GM23338 (cell line): ENCODE measurements at regions not wholly inside any gene's neighbourhood (a gene's known extent, or its start where the extent isn't known, plus 50 kb on each side); places are given as distances from the start of the nearest gene placed in this dataset.

ENCODE experiments used
- ATAC-seq: fragments of 200-7000 bp; cut with Tn5 transposase; 3 replicates; pipeline ENCODE4 v1.9.1; 2020
- DNase-seq: peaks from one replicate; pipeline ENCODE4 v3.0.0-alpha.2; 2015; ENCODE audit warnings: low spot score
- H2AFZ ChIP-seq: fragments of 200-600 bp; sonication (generic); 2 replicates; pipeline ENCODE4 v1.8.0; 2016; ENCODE audit warnings: antibody characterized with exemption, mild to moderate bottlenecking, moderate library complexity
- H3F3A ChIP-seq: fragments of 200-600 bp; sonication (generic); replicated peaks from 2 replicates; pipeline ENCODE4 v1.8.0; 2017; ENCODE audit warnings: antibody characterized with exemption, mixed run types, low read depth
- H3K27ac ChIP-seq: fragments of 200-600 bp; sonication (generic); 2 replicates; pipeline ENCODE4 v1.6.1; 2016; ENCODE audit warnings: low read depth
- H3K27me3 ChIP-seq: fragments of 200-600 bp; sonication (generic); 2 replicates; pipeline ENCODE4 v1.8.0; 2016; ENCODE audit warnings: mild to moderate bottlenecking, mixed run types, moderate library complexity; ENCODE audit not compliant: insufficient read depth
- H3K36me3 ChIP-seq: fragments of 200-600 bp; sonication (generic); 2 replicates; pipeline ENCODE4 v1.8.0; 2016; ENCODE audit warnings: mild to moderate bottlenecking; ENCODE audit not compliant: insufficient read depth
- H3K4me1 ChIP-seq: fragments of 200-600 bp; sonication (generic); 2 replicates; pipeline ENCODE4 v1.8.0; 2016; ENCODE audit warnings: mild to moderate bottlenecking, moderate library complexity; ENCODE audit not compliant: insufficient read depth
- H3K4me2 ChIP-seq: fragments of 200-600 bp; sonication (generic); 2 replicates; pipeline ENCODE4 v1.7.1; 2017; ENCODE audit warnings: mixed run types
- H3K4me3 ChIP-seq: fragments of 200-600 bp; sonication (generic); 2 replicates; pipeline ENCODE4 v1.6.1; 2016; ENCODE audit warnings: mixed run types
- H3K79me2 ChIP-seq: fragments of 200-600 bp; sonication (generic); replicated peaks from 2 replicates; pipeline ENCODE4 v1.8.0; 2017; ENCODE audit warnings: mild to moderate bottlenecking; ENCODE audit not compliant: insufficient read depth
- H3K9me2 ChIP-seq: fragments of 200-600 bp; sonication (generic); 2 replicates; pipeline ENCODE4 v1.8.0; 2017; ENCODE audit not compliant: insufficient read depth
- H4K20me1 ChIP-seq: fragments of 200-600 bp; sonication (generic); replicated peaks from 2 replicates; pipeline ENCODE4 v1.8.0; 2017; ENCODE audit warnings: mild to moderate bottlenecking; ENCODE audit not compliant: insufficient read depth
- H3K27ac Mint-ChIP-seq: 2 replicates; pipeline ENCODE4 v1.8.0; 2020; ENCODE audit warnings: inconsistent platforms, mild to moderate bottlenecking, moderate library complexity, mixed read lengths
- H3K27me3 Mint-ChIP-seq: 3 replicates; pipeline ENCODE4 v1.8.0; 2022; ENCODE audit warnings: low read depth, mild to moderate bottlenecking, moderate library complexity, mixed read lengths, inconsistent platforms; ENCODE audit not compliant: insufficient read depth, poor library complexity
- H3K36me3 Mint-ChIP-seq: 3 replicates; pipeline ENCODE4 v1.8.0; 2021; ENCODE audit warnings: low read depth, mild to moderate bottlenecking, inconsistent platforms, moderate library complexity, mixed read lengths
- H3K4me1 Mint-ChIP-seq: 3 replicates; pipeline ENCODE4 v1.8.0; 2020; ENCODE audit warnings: mild to moderate bottlenecking, inconsistent platforms, mixed read lengths
- H3K4me3 Mint-ChIP-seq: 3 replicates; pipeline ENCODE4 v1.8.0; 2021; ENCODE audit warnings: moderate library complexity, mild to moderate bottlenecking, inconsistent platforms, mixed read lengths
- H3K9me3 Mint-ChIP-seq: 3 replicates; pipeline ENCODE4 v1.8.0; 2020; ENCODE audit warnings: moderate library complexity, mild to moderate bottlenecking, inconsistent platforms, mixed read lengths
- CREB1 ChIP-seq: fragments of 250-450 bp; sonication (Bioruptor Pico); IDR thresholded peaks from 2 replicates; pipeline ENCODE4 v1.5.0; 2020; ENCODE audit warnings: low read depth, mild to moderate bottlenecking, moderate library complexity
- EZH2 ChIP-seq: fragments of 200-600 bp; sonication (generic); IDR thresholded peaks from one replicate; pipeline ENCODE4 v1.8.0; 2017; ENCODE audit warnings: antibody characterized with exemption, mild to moderate bottlenecking, low read depth; ENCODE audit not compliant: unreplicated experiment
- EZH2phosphoT487 ChIP-seq: fragments of 200-600 bp; sonication (generic); IDR thresholded peaks from one replicate; pipeline ENCODE4 v1.8.1; 2018; ENCODE audit warnings: antibody characterized with exemption; ENCODE audit not compliant: unreplicated experiment
- NANOG ChIP-seq: IDR thresholded peaks from 2 replicates; pipeline ENCODE4 v1.6.1; 2016; ENCODE audit warnings: antibody characterized with exemption, borderline replicate concordance
- POLR2AphosphoS5 ChIP-seq: IDR thresholded peaks from 2 replicates; pipeline ENCODE4 v1.6.1; 2016; ENCODE audit warnings: antibody characterized with exemption, low read depth
- REST ChIP-seq: IDR thresholded peaks from one replicate; pipeline ENCODE4 v1.6.1; 2018; ENCODE audit warnings: antibody characterized with exemption; ENCODE audit not compliant: unreplicated experiment
- STAT1 ChIP-seq: IDR thresholded peaks from one replicate; pipeline ENCODE4 v1.6.1; 2016; ENCODE audit warnings: antibody characterized with exemption; ENCODE audit not compliant: unreplicated experiment
- ZNF114 ChIP-seq: fragments of 250-450 bp; sonication (Bioruptor Pico); IDR thresholded peaks from 2 replicates; pipeline ENCODE4 v1.5.0; 2020; ENCODE audit warnings: mild to moderate bottlenecking, moderate library complexity
- TF ChIP-seq, protein P1 (sequence below), 2 experiments: fragments of 200-600 bp in 1 of 2; sonication (generic) in 1 of 2; conservative IDR thresholded peaks; 2 replicates each; pipeline versions ENCODE4 v1.5.1 to v1.6.1; 2016 to 2017; ENCODE audit warnings: antibody characterized with exemption in 2 of 2, low read depth in 2 of 2, mild to moderate bottlenecking in 2 of 2, moderate library complexity in 1 of 2
- TF ChIP-seq, protein P2 (sequence below): IDR thresholded peaks from 2 replicates; pipeline ENCODE4 v1.6.1; 2016; ENCODE audit warnings: antibody characterized with exemption

DNA sequence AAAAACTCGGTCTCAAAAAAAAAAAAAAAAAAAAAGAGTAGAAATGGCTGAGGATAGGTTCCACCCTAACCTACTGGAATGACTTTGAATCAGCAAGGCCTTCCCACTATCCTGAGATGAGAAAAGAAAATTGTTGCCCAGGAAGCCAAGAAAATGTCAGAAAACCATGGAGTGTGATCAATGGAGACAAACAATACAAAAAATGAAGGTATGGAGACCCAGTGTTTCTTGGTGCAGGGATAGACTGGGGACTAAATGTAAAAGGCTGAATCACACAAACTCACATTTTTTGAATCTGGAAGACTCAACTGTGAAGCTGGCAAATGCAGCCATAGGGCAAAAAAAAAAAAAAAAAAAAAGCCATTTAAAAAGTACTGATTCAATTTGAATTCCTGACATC lies 364.3 kb upstream of the ANKRD30A start:
- Mint-ChIP-seq H3K27ac (no peak overlapping the region), H3K9me3 (no peaks in the 10 kb centered on the region)
- no peak for DNase-seq

GRCh38 chr10:36759141-36759805 lies 366.1 kb upstream of the ANKRD30A start:
- H3K4me1 ChIP-seq = no peaks in the 10 kb centered on the region
- Mint-ChIP-seq H3K36me3 (no peaks in the 10 kb centered on the region), H3K27ac (no peak overlapping the region), H3K4me3 (no peak overlapping the region), H3K9me3 (no peaks in the 10 kb centered on the region), H3K4me1 (no peaks in the 10 kb centered on the region), H3K27me3 (no peaks in the 10 kb centered on the region)
- no peaks in the 10 kb centered on the region for H3F3A ChIP-seq
- no peaks in the 10 kb centered on the region for H3K27me3 ChIP-seq
- H3K9me2 ChIP-seq = no peaks in the 10 kb centered on the region
- H3K27ac ChIP-seq = no peak overlapping the region
- no peaks in the 10 kb centered on the region for H3K36me3 ChIP-seq
- no peak overlapping the region for H3K4me3 ChIP-seq
- ATAC-seq (no peak), DNase-seq (no peak)
- H3K79me2 ChIP-seq = no peaks in the 10 kb centered on the region
- H4K20me1 ChIP-seq = no peaks in the 10 kb centered on the region
- H3K4me2 ChIP-seq = no peak overlapping the region
- no peak overlapping the region for H2AFZ ChIP-seq
- TF ChIP-seq EZH2phosphoT487 = no peak
- TF ChIP-seq STAT1 = no peak
- TF ChIP-seq REST = no peak
- TF ChIP-seq CREB1 (CRISPR knock-in tag) = no peak
- TF ChIP-seq, protein P1, sequence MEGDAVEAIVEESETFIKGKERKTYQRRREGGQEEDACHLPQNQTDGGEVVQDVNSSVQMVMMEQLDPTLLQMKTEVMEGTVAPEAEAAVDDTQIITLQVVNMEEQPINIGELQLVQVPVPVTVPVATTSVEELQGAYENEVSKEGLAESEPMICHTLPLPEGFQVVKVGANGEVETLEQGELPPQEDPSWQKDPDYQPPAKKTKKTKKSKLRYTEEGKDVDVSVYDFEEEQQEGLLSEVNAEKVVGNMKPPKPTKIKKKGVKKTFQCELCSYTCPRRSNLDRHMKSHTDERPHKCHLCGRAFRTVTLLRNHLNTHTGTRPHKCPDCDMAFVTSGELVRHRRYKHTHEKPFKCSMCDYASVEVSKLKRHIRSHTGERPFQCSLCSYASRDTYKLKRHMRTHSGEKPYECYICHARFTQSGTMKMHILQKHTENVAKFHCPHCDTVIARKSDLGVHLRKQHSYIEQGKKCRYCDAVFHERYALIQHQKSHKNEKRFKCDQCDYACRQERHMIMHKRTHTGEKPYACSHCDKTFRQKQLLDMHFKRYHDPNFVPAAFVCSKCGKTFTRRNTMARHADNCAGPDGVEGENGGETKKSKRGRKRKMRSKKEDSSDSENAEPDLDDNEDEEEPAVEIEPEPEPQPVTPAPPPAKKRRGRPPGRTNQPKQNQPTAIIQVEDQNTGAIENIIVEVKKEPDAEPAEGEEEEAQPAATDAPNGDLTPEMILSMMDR (conservative IDR thresholded peaks at IDR 0.05; ENCODE audit: low read depth in 2 of 2) = no peak
- TF ChIP-seq ZNF114 = no peak
- TF ChIP-seq NANOG = no peak

More for the DNA sequence above, 364.3 kb upstream of the ANKRD30A start:
- no peak overlapping the region for H3K4me2 ChIP-seq
- no peak overlapping the region for H3K4me3 ChIP-seq
- H3K4me1 ChIP-seq = no peaks in the 10 kb centered on the region
- Mint-ChIP-seq H3K4me3 (no peak overlapping the region), H3K27me3 (no peaks in the 10 kb centered on the region), H3K36me3 (no peaks in the 10 kb centered on the region), H3K4me1 (no peaks in the 10 kb centered on the region)
- H3K27me3 ChIP-seq = no peaks in the 10 kb centered on the region
- no peak for ATAC-seq
- TF ChIP-seq STAT1 = no peak
- no peak for TF ChIP-seq CREB1 (CRISPR knock-in tag)
- TF ChIP-seq, protein P2, sequence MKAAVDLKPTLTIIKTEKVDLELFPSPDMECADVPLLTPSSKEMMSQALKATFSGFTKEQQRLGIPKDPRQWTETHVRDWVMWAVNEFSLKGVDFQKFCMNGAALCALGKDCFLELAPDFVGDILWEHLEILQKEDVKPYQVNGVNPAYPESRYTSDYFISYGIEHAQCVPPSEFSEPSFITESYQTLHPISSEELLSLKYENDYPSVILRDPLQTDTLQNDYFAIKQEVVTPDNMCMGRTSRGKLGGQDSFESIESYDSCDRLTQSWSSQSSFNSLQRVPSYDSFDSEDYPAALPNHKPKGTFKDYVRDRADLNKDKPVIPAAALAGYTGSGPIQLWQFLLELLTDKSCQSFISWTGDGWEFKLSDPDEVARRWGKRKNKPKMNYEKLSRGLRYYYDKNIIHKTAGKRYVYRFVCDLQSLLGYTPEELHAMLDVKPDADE = no peak
- TF ChIP-seq POLR2AphosphoS5 = no peak
- TF ChIP-seq EZH2 = no peak
- TF ChIP-seq REST = no peak
- no peaks in the 10 kb centered on the region for H3K36me3 ChIP-seq
- no peaks in the 10 kb centered on the region for H4K20me1 ChIP-seq
- H3K9me2 ChIP-seq = no peaks in the 10 kb centered on the region
- no peak overlapping the region for H3K27ac ChIP-seq
- H2AFZ ChIP-seq = no peak overlapping the region
- H3K79me2 ChIP-seq = no peaks in the 10 kb centered on the region
- H3F3A ChIP-seq = no peaks in the 10 kb centered on the region
